Uterus (tissue), 3 donors: ENCODE measurements at regions not wholly inside any gene's neighbourhood (a gene's known extent, or its start where the extent isn't known, plus 50 kb on each side); places are given as distances from the start of the nearest gene placed in this dataset.
"Not testable (repeated sequence)": the region's sequence is repeated elsewhere in the genome, so short reads cannot be mapped to it uniquely, and the experiment has no call there.

Experiments
- DNase-seq, 2 donors: peaks; one replicate each; pipeline ENCODE4 v3.0.0-alpha.2; 2019 to 2020
- H3K27ac ChIP-seq, 2 donors: fragments of 200-600 bp; sonication (generic); 1 replicate in 1 of 2; 2 replicates in 1 of 2; pipeline ENCODE4 v1.5.1; 2016 to 2018
- H3K27me3 ChIP-seq, 2 donors: fragments of 200-600 bp; sonication (generic); one replicate each; pipeline ENCODE4 v1.5.1; 2018 to 2019; ENCODE audit warnings: control low read depth in 1 of 2
- H3K36me3 ChIP-seq, 2 donors: fragments of 200-600 bp; sonication (generic); one replicate each; pipeline ENCODE4 v1.5.1; 2019; ENCODE audit warnings: control low read depth in 1 of 2
- H3K4me1 ChIP-seq, 2 donors: fragments of 200-600 bp; sonication (generic); one replicate each; pipeline ENCODE4 v1.5.1; 2018 to 2019; ENCODE audit warnings: control low read depth in 1 of 2
- H3K4me3 ChIP-seq, 2 donors: fragments of 200-600 bp; sonication (generic); 1 replicate in 1 of 2; 2 replicates in 1 of 2; pipeline ENCODE4 v1.5.1; 2018 to 2019; ENCODE audit warnings: mild to moderate bottlenecking in 1 of 2
- H3K9me3 ChIP-seq, 2 donors: fragments of 200-600 bp; sonication (generic); one replicate each; pipeline ENCODE4 v1.5.1; 2019; ENCODE audit warnings: control low read depth in 1 of 2
- CTCF ChIP-seq, 4 experiments: fragments of 200-600 bp in 2 of 4; fragments of 450-650 bp in 2 of 4; sonication (generic) in 2 of 4; IDR thresholded peaks; one replicate each; pipeline ENCODE4 v1.5.1; 2016 to 2019; ENCODE audit warnings: antibody characterized with exemption in 4 of 4, mild to moderate bottlenecking in 2 of 4, moderate library complexity in 1 of 4
- POLR2A ChIP-seq, 2 donors: fragments of 450-650 bp; IDR thresholded peaks; one replicate each; pipeline ENCODE4 v1.6.1; 2016; ENCODE audit warnings: antibody characterized with exemption in 2 of 2, mild to moderate bottlenecking in 1 of 2, moderate library complexity in 1 of 2
- intact Hi-C: fragments of 100-400 bp; cut with DNase I; formaldehyde crosslinking; loops from one replicate; pipeline ENCODE4 v1.15.1; 2023; ENCODE audit warnings: low total_unique reads
- donor health status: DM: yes; HTN: yes; CAD: no.

GRCh38 chr6:48667797-48668196 is 556.8 kb upstream of the PTCHD4 start:
- no peaks in the 10 kb centered on the region for H3K4me1 ChIP-seq
- intact Hi-C loops: no loop called here
- H3K9me3 ChIP-seq: no peaks in the 10 kb centered on the region
- TF ChIP-seq POLR2A (IDR thresholded peaks at IDR 0.05) (no peak), CTCF (IDR thresholded peaks at IDR 0.05) (no peak)
- no peaks in the 10 kb centered on the region for H3K27me3 ChIP-seq
- H3K36me3 ChIP-seq: no peaks in the 10 kb centered on the region
- H3K27ac ChIP-seq: no peak overlapping the region
- no peak for DNase-seq
- no peak overlapping the region for H3K4me3 ChIP-seq

GRCh38 chr6:48664826-48665225 is 553.8 kb upstream of the PTCHD4 start:
- no peak overlapping the region for H3K27ac ChIP-seq
- H3K9me3 ChIP-seq: no peaks in the 10 kb centered on the region
- H3K4me1 ChIP-seq: no peaks in the 10 kb centered on the region
- no peak for DNase-seq
- TF ChIP-seq CTCF (IDR thresholded peaks at IDR 0.05) (no peak), POLR2A (IDR thresholded peaks at IDR 0.05) (no peak)
- no peak overlapping the region for H3K4me3 ChIP-seq
- no peaks in the 10 kb centered on the region for H3K27me3 ChIP-seq
- H3K36me3 ChIP-seq: no peaks in the 10 kb centered on the region
- intact Hi-C loops: no loop called here

GRCh38 chr6:48658915-48659314 is 547.9 kb upstream of the PTCHD4 start:
- Histone ChIP-seq H3K4me3 (no peak overlapping the region), H3K27ac (no peak overlapping the region), H3K4me1 (no peaks in the 10 kb centered on the region), H3K9me3 (no peaks in the 10 kb centered on the region), H3K27me3 (no peaks in the 10 kb centered on the region), H3K36me3 (no peaks in the 10 kb centered on the region)
- no peak for DNase-seq
- TF ChIP-seq POLR2A (IDR thresholded peaks at IDR 0.05): no peak
- intact Hi-C loops: no loop called here

GRCh38 chr6:48641544-48641943 is 530.5 kb upstream of the PTCHD4 start:
- Histone ChIP-seq H3K27ac (no peak overlapping the region), H3K4me1 (no peaks in the 10 kb centered on the region), H3K4me3 (no peak overlapping the region), H3K36me3 (no peaks in the 10 kb centered on the region), H3K9me3 (no peaks in the 10 kb centered on the region), H3K27me3 (no peaks in the 10 kb centered on the region)
- intact Hi-C loops: no loop called here
- TF ChIP-seq CTCF (IDR thresholded peaks at IDR 0.05) (no peak), POLR2A (IDR thresholded peaks at IDR 0.05) (no peak)
- DNase-seq: no peak

GRCh38 chr6:48638796-48639195 is 527.8 kb upstream of the PTCHD4 start:
- not testable (repeated sequence) for H3K4me3 ChIP-seq, H3K36me3 ChIP-seq

GRCh38 chr6:48630511-48630910 is 519.5 kb upstream of the PTCHD4 start:
- Histone ChIP-seq H3K27me3 (no peaks in the 10 kb centered on the region), H3K4me3 (no peak overlapping the region), H3K27ac (no peak overlapping the region), H3K9me3 (no peaks in the 10 kb centered on the region), H3K4me1 (no peaks in the 10 kb centered on the region), H3K36me3 (no peaks in the 10 kb centered on the region)
- no peak for DNase-seq
- no peak for TF ChIP-seq CTCF (IDR thresholded peaks at IDR 0.05)
- no peak for TF ChIP-seq POLR2A (IDR thresholded peaks at IDR 0.05)
- intact Hi-C loops: no loop called here

More at GRCh38 chr6:48638796-48639195, 527.8 kb upstream of the PTCHD4 start:
- intact Hi-C loops, DNase-seq, H3K9me3 ChIP-seq, H3K4me1 ChIP-seq, H3K27ac ChIP-seq, H3K27me3 ChIP-seq: not testable (repeated sequence)
